NT2/D1 (cell line): ENCODE measurements at regions not wholly inside any gene's neighbourhood (a gene's known extent, or its start where the extent isn't known, plus 50 kb on each side); places are given as distances from the start of the nearest gene placed in this dataset.
A peak's percentile ranks its signal among the peaks of the same experiment; 100 is the strongest.
"Not testable (repeated sequence)": the region's sequence is repeated elsewhere in the genome, so short reads cannot be mapped to it uniquely, and the experiment has no call there.

Experiments used
- DNase-seq: peaks from one replicate; pipeline ENCODE4 v3.0.0-alpha.2; 2011; ENCODE audit warnings: low read depth, low spot score
- H3K27me3 ChIP-seq: 2 replicates; pipeline ENCODE4 v1.6.0; 2011; ENCODE audit warnings: mild to moderate bottlenecking; ENCODE audit not compliant: insufficient read length, insufficient read depth
- H3K36me3 ChIP-seq: 2 replicates; pipeline ENCODE4 v1.6.1; 2011; ENCODE audit warnings: mild to moderate bottlenecking, low read length, mixed read lengths; ENCODE audit not compliant: insufficient read depth, insufficient read length
- H3K4me1 ChIP-seq: 2 replicates; pipeline ENCODE4 v1.5.1; 2011; ENCODE audit not compliant: insufficient read depth, insufficient read length
- H3K4me3 ChIP-seq: 2 replicates; pipeline ENCODE4 v1.5.1; 2011; ENCODE audit warnings: low read depth; ENCODE audit not compliant: insufficient read length
- H3K9ac ChIP-seq: 2 replicates; pipeline ENCODE4 v1.6.0; 2011; ENCODE audit warnings: low read depth; ENCODE audit not compliant: insufficient read length
- H3K9me3 ChIP-seq: 2 replicates; pipeline ENCODE4 v1.5.1; 2011; ENCODE audit warnings: mild to moderate bottlenecking, low read length; ENCODE audit not compliant: insufficient read depth
- SUZ12 ChIP-seq: IDR thresholded peaks from 2 replicates; pipeline ENCODE4 v1.6.1; 2011; ENCODE audit not compliant: insufficient read length, insufficient read depth; ENCODE audit errors: extremely low read depth
- YY1 ChIP-seq: IDR thresholded peaks from 2 replicates; pipeline ENCODE4 v1.6.1; 2011; ENCODE audit not compliant: insufficient read length, insufficient read depth
- ZNF274 ChIP-seq: IDR thresholded peaks from 2 replicates; pipeline ENCODE4 v1.6.1; 2011; ENCODE audit warnings: mild to moderate bottlenecking, low read depth, low read length

GRCh38 chr11:46210856-46211255 lies 66.6 kb upstream of the CREB3L1 start:
- Histone ChIP-seq H3K4me1 (peaks cover 21% of the 10 kb centered on the region), H3K9me3 (peaks cover 5% of the 10 kb centered on the region; the same call in 1 of the 2 replicates), H3K9ac (no peak overlapping the region), H3K27me3 (no peaks in the 10 kb centered on the region), H3K36me3 (no peaks in the 10 kb centered on the region), H3K4me3 (no peak overlapping the region)
- TF ChIP-seq SUZ12, result no peak
- TF ChIP-seq ZNF274, result no peak
- TF ChIP-seq YY1, result no peak
- DNase-seq, result no peak

GRCh38 chr11:46210133-46210636 lies 67.3 kb upstream of the CREB3L1 start:
- no peak overlapping the region for H3K9ac ChIP-seq
- no peak for DNase-seq
- TF ChIP-seq YY1 (no peak), ZNF274 (no peak), SUZ12 (no peak)
- H3K36me3 ChIP-seq, result no peaks in the 10 kb centered on the region
- no peaks in the 10 kb centered on the region for H3K27me3 ChIP-seq
- H3K9me3 ChIP-seq, result peaks cover 5% of the 10 kb centered on the region; the same call in 1 of the 2 replicates
- no peak overlapping the region for H3K4me3 ChIP-seq
- H3K4me1 ChIP-seq, result peaks cover 17% of the 10 kb centered on the region

- not testable (repeated sequence) for H3K9me3 ChIP-seq
These were observed 67.8 kb upstream of the CREB3L1 start for GRCh38 chr11:46209624-46210023.

GRCh38 chr11:46208803-46209202 lies 68.7 kb upstream of the CREB3L1 start:
- H3K4me1 ChIP-seq, result peaks cover 17% of the 10 kb centered on the region
- TF ChIP-seq ZNF274 (no peak), SUZ12 (no peak), YY1 (no peak)

More at GRCh38 chr11:46209624-46210023, 67.8 kb upstream of the CREB3L1 start:
- not testable (repeated sequence) for H3K4me3 ChIP-seq, H3K9ac ChIP-seq, H3K36me3 ChIP-seq, H3K27me3 ChIP-seq, DNase-seq
- peaks cover 14% of the 10 kb centered on the region for H3K4me1 ChIP-seq

GRCh38 chr11:46207270-46207669 lies 70.2 kb upstream of the CREB3L1 start:
- no peaks in the 10 kb centered on the region for H3K36me3 ChIP-seq
- H3K9me3 ChIP-seq, result peaks cover 5% of the 10 kb centered on the region; the same call in 1 of the 2 replicates
- H3K27me3 ChIP-seq, result no peaks in the 10 kb centered on the region
- TF ChIP-seq SUZ12 (no peak), ZNF274 (no peak), YY1 (no peak)
- no peak overlapping the region for H3K9ac ChIP-seq
- no peak overlapping the region for H3K4me3 ChIP-seq
- DNase-seq, result no peak
- peaks cover 30% of the 10 kb centered on the region for H3K4me1 ChIP-seq

More at GRCh38 chr11:46208803-46209202, 68.7 kb upstream of the CREB3L1 start:
- Histone ChIP-seq H3K9me3 (peaks cover 5% of the 10 kb centered on the region; the same call in 1 of the 2 replicates), H3K36me3 (no peaks in the 10 kb centered on the region), H3K4me3 (no peak overlapping the region), H3K27me3 (no peaks in the 10 kb centered on the region), H3K9ac (no peak overlapping the region)
- DNase-seq, result no peak

GRCh38 chr11:46204415-46204814 lies 73.0 kb upstream of the CREB3L1 start:
- H3K4me3 ChIP-seq, H3K27me3 ChIP-seq, DNase-seq, H3K9me3 ChIP-seq, H3K36me3 ChIP-seq, H3K9ac ChIP-seq: not testable (repeated sequence)
- H3K4me1 ChIP-seq, result peaks cover 28% of the 10 kb centered on the region

GRCh38 chr11:46203746-46204145 lies 73.7 kb upstream of the CREB3L1 start:
- Histone ChIP-seq H3K27me3 (peaks cover 2% of the 10 kb centered on the region), H3K9ac (no peak overlapping the region), H3K4me1 (peaks cover 28% of the 10 kb centered on the region), H3K4me3 (no peak overlapping the region), H3K36me3 (no peaks in the 10 kb centered on the region), H3K9me3 (no peaks in the 10 kb centered on the region)
- no peak for TF ChIP-seq ZNF274
- DNase-seq, result no peak

GRCh38 chr11:46202696-46203391 lies 74.6 kb upstream of the CREB3L1 start:
- TF ChIP-seq YY1 (no peak), SUZ12 (no peak), ZNF274 (no peak)
- H3K4me3 ChIP-seq, result no peak overlapping the region
- no peak for DNase-seq
- peak overlapping the region; percentile 11 for H3K9ac ChIP-seq
- H3K36me3 ChIP-seq, result no peaks in the 10 kb centered on the region
- H3K4me1 ChIP-seq, result peaks cover 28% of the 10 kb centered on the region
- H3K27me3 ChIP-seq, result peaks cover 2% of the 10 kb centered on the region
- H3K9me3 ChIP-seq, result no peaks in the 10 kb centered on the region
